ENCODE measurements at regions not wholly inside any gene's neighbourhood (a gene's known extent, or its start where the extent isn't known, plus 50 kb on each side); places are given as distances from the start of the nearest gene placed in this dataset.

DNA sequence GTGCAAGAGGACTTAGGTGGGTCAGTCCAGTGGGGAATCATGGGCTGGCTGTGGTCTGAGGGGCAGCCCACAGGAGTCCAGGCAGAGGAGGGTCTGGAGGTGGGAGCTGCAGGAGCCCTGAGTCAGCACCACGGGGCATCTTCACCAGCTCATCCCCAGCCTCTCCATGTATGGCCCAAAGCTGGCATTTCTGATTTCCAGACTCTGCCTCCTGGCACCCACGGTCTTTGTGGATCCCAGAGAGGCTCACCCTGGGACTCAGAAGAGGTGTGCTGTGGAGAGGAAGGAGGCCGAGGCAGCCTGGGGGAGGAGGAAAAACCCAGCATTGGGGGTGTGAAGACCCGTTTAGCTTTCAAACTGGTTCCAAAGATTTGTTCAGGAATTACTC, 64.5 kb upstream of the KLF13 start:
- no peak for FAIRE-seq
- no peak for DNase-seq (ENCODE audit: low spot score)

DNA sequence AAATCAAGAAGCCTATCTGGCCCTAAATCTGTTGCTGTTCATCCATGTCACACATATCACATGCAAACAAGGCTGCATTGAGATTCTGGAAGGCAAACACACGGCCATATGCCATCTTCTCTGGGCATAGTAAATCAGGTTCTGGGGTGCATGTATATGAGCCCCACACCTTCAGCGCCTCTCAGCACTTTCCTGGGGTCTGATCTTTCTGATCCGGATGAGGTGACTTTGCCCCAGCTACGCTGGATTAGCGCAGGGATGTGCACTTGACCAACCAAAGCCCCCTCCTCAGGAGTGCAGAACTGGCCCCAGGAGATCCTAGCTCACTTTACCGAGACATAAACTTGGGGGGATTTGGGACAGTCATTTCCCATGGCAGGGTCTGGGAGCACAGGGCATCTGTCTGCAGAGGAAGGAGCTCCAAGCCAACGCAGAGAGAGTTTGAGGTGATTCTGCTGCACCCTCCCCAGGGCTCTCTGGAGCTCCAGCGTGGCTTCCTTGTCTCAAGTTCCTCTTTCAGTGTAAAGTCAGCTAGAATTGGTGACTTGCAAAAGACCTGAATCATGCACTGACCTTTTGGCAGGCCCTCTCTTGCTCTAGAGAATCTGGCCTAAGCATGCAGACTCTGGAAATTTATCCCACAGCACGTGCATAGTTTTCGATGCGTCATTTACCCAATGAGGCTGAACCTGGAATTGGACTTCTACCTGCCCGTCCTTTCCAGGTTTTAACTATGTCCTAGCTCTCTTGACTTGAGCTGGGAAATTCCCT, 63.5 kb upstream of the KLF13 start:
- DNase-seq (ENCODE audit: low spot score): no peak

DNA sequence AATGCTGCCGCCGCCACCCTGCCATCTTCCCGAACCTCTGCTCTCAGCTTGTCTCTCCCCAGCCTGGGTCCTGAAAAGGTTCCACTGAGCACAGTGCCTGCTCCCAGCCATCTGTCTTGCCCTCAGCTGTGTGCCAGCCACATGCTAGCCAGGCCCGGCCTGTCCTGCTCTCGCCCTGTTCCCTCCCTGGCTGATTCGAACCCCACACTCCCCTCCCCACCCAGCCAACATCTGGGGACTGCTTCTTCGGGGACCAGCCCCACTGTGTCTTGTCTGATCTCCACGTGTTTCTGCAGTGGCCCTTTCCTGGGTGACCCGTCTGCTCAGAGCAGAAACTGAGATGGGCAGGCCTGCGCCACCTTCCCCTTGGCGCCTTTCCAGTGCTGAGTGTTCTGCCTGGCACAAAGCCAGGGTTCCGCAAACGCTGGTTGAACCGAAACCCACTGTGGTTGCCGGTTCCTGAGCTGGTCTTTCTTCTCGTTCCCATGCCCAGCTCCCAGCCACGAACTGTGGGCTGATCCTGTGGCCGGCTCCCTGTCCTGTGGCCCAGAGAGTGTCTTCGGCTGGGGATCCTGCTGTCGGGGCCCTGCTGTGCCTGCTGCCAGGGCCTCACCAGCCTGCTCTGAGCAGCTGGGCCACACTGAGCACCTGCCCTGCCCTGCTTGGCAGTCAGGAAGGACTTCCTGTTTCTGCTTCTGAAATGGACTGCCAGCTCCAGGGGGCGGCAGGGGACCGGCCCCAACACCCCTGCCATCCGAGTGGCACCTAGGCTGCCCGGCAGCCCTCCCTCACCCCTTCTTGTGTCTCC, 62.7 kb upstream of the KLF13 start:
- FAIRE-seq (no peak), DNase-seq (ENCODE audit: low spot score) (no peak)

More for the DNA sequence above, 63.5 kb upstream of the KLF13 start:
- FAIRE-seq: no peak

DNA sequence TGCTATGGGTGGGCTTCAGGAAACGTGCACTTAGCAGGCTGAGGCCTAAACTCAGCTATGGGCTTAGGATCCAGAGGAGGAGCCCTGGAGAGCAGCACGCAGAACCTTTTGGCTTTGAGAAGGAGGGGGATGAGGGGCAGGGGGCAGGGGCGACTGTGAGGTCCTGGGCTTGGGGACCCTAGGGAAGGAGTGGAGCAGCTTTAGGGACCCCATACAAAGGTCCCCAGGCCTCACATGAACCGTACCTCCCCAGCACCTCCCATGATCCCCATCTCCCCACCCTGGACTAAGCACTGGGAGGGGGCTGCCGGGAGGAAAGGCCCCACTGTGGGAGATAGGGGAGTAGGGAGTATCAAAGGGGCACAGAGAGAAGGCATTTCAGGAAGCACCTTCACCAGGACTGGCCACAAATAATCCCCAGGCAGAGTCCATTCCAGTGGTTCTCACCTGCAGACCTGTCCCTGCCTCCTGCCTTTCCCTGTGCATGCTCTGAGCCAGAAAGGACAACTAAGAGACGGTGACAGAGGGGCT, 62.0 kb upstream of the KLF13 start:
- no peak for FAIRE-seq

DNA sequence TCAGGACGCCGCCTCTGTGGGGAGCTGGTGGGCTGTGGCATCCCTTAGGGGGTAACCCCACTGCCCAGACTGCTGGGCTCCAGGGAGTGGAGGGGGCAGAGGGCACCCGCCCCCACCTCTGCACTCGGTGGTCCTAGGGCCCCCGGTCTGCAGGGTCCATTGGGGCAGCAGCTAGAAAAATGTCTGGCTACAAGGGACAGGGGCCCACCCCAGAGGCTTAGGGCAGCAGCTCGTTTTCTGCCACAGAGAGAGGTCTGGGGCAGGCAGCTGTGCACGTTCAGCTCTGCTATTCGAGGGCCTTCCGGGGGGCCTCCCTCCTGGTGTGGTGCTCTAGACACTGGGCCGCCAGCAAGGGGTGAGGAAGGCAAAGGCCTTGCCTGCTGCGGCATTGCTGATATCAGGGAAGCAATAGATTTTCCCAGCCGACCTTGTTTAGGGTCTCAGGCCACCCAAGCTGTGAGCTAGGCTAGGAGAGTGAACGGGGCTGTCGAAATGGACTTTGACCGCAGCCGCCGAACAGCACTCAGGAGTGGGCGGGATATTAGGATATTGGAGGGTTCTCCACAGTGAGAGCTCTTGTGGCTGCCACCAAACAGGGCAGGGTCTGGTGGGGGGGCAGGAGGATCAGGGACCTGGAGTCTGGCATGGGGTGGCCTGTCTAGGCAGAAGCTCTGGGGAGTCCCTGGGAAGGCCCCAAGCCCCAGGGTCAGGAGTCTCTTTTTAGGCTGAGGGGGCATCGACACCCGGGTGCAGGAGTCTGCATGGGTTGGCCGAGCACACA, 61.4 kb upstream of the KLF13 start:
- FAIRE-seq (no peak), DNase-seq (ENCODE audit: low spot score) (no peak)

More for the DNA sequence above, 62.0 kb upstream of the KLF13 start:
- DNase-seq (ENCODE audit: low spot score): no peak

DNA sequence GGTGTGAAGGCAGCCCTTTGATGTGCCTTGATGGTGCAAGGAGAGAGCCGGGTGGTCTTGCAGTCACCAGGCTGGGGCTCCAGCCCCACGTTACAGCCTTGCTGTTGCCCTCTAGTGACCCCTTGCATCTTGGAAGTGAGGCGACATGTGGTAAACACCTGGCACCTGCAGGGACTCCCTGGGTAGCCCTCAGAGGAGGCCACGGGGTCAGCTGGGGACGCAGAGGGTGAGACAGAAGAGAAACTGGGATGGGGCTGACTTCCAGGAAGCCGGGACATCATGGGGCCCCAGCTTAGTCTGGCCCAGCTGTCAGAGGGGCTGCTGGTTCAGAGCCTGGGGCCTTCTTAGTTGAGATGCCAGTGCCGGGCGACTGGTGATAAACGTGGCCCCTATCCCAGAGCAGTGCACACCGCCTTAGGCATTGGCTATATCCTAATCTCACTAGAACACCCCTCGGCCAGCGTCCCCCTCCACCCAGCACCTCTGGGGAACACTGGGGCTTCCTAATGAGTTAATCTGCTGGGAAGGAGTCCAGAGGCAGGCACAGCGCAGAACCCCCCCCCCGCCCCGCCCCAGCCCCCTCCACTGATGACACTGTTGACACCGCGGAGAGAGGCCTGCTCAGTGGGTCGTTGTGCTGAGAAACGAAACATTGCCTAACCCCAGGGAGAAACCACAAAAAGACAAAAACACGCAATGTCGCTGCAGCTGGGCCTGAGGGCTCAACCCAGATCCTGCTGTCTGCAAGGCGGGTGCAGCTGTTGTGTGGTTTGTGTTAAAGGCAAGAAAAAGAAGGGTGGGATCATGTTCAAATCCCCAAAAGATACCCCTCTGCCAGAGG, 60.5 kb upstream of the KLF13 start:
- no peak for FAIRE-seq
- DNase-seq (ENCODE audit: low spot score): no peak

DNA sequence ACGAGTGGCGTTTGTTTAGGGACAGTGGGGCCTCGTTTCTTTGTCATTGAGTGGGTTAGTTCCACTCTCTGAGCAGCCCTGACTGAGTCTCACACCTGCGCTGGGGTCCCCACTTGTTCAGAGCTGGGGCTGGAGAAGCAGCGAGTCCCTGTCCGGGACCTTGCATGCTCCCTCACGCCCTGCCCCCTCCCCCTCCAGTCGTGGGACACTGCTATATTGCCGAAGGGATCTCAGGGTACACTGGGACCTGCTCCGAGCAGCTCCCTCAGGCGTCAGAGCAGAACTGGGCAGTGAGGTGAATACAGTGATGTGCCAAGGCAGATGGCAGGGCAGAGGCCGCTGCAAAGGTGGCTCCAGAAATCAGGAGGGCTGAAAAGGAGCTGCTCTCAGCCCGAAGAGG, 59.9 kb upstream of the KLF13 start:
- DNase-seq (ENCODE audit: low spot score) (no peak), FAIRE-seq (no peak)

DNA sequence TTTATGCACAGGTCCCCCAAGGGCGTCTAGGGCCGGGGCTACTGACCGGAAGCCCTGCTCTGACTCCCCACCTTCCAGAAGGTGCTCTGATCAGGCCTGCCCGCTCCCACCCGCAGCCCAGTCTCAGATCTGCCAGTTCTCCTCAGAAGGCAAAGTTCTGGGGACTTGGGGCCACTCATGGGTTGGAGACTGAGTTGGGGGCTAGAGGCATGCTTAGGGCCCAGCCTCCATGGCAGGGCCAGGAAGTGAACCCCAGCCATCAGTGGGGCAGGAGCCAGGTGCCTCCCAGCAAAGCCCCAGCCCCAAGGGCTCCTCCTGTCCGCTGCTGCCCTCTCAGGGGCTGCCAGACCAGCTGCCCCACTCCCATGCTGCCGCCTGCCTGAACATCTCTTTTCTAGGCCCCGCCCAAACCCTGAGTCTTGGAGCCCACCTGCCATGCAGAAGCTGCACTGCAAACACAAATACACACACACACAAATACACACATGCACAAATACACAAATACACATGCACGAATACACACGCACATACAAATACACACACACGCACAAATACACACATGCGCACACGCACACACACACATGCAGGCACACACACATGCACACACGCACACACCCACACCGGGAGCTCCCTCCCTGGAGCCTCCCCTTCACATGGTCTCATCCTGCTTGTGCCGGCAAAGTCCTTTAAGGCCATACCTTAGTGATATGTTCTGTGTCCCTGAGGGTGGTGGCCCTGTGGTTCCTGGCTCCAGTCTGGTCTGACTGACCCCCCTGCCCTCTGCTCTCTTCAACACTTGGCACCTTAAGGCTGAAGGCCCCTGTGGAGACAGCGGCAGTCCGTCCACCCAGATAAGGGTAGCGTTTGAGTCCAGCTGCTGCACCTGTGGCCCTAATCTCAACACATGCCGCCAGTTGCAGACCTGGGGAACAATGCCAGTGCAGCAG, 59.2 kb upstream of the KLF13 start:
- FAIRE-seq: no peak
- DNase-seq (ENCODE audit: low spot score): no peak

DNA sequence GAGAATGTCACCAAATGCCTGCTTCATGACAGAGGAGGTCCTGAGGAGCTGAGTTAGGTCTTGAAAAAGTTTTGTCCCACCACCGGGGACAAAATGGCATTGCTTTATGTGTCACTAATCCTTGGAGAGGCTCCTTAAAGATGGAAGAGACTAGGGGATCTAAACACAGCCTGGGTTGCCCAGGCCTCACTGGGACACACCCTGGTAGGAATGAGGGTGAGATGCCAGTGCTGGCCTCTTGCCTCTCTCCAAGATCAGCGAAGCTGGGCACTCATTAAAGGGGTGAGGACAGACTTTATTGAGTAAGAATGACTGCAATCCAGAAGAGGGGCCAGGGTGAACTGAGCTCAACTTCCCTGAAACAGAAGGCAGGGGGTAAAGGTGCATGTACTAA, 58.5 kb upstream of the KLF13 start:
- DNase-seq (ENCODE audit: low spot score) (no peak), FAIRE-seq (no peak)

DNA sequence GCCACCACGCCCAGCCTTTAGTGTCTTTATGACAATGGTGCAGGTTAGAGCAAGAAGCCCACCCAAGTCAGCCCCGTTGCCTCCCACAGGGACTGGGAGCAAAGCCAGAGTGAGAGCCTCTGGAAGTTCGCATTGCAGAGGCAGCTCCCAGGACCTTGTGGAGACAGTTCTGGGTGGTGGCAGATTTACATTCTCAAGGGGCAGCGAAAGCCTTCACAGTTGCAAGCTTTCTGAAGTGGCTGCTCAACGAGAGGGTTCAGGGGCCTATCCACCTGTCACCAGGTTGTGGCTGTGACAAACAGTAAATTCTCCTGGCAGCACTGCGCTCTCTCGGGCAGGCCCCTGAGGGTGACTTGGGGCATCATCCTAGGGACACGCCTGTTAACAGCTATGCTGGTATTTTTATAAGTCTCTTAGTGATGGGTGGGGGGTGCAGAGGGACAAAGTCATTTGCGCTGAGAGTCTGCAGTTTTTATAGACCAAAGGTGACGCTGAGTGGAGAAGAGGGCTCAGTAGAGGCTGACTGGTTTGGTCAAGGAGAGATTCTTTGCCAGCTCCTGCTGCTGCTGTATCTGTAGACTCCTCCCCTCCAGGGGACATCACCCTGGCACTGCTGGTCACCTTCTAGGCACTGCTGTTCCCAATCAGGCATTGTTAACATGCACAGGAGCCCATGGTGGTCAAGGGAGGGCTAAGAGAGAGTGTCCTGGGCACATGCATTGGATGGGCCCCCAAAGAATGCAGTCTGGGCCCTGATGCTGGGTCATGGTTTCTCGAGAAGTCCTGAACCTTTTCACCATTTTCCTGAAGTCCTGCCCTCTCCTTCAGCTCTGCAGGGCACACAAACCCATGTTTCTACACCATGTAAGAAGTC, 57.5 kb upstream of the KLF13 start:
- DNase-seq (ENCODE audit: low spot score) (no peak), FAIRE-seq (no peak)

DNA sequence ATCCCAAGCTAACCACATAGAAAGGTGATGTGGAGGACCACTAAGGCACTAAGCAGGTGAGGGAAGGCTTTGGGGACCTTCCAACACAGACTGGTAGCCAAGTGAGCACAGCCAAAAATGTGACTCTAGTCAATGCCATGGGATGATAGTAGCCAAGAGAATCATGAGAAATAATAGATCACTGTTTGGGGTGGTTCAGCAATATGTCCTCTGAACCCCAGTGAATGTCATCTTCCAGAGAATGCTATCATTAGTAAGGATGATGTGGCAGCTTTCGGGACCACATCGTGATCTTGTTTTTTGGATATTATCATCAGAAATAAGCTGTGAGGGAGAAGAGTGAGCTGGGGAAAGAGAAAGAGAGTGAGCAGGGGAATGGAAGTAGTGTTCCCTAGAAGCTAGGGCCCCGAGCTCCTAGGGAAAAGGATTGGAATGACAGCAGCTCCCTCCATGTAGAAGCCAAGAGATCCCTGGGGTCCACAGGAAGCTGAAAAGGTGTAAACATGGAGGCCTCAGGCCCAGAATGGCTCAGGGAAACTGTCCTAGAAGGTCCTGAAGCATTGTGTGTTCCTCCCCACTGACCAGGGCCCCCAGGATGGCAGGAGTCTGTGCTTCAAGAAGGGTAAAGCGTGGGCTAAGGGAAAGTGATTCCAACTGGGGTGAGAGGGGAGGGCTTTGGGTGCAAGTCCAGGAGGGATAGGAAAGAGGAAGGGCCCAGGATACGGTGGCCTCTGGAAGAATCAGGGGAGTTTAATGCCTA, 56.6 kb upstream of the KLF13 start:
- DNase-seq (ENCODE audit: low spot score) (no peak), FAIRE-seq (no peak)

DNA sequence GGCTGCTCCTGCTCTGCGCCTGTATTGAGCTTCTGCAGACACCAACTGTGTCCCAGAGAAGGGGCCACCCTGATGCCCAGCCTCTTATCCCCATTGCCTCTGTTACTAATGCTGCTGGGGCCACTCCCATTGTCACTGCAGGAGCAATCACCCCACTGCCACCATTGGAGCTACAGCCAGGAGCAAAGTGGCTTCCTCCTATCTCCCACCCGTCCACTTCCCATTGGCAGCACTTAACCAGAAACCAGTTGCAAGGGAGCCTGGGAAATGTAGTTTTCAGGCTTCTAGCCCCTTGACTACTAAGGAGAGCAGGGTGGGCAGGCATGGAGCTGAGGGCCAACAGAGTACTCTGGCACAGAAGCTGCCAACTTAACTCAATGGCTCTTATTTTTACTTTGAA, 55.9 kb upstream of the KLF13 start:
- FAIRE-seq: no peak
- no peak for DNase-seq (ENCODE audit: low spot score)

DNA sequence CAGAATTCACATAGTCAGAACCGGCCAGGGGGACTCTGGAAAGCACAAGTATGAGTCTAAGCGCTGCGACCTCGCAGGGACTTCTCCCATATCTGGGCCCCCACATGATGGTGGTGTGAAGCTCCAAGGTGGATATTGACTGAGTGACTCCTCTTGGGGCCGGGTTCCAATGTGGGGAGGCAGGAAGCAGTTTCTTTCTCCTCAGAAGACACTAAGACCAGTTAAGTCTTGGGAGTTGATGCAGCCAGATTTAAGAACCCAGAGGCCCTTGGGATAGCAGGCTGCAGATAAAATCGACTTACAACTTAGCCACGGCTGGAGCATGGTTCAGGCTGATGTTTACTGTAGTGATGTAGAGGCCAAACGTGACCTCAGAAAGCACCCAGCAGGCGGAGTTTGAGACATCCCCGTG, 55.4 kb upstream of the KLF13 start:
- FAIRE-seq: no peak
- DNase-seq (ENCODE audit: low spot score): no peak

DNA sequence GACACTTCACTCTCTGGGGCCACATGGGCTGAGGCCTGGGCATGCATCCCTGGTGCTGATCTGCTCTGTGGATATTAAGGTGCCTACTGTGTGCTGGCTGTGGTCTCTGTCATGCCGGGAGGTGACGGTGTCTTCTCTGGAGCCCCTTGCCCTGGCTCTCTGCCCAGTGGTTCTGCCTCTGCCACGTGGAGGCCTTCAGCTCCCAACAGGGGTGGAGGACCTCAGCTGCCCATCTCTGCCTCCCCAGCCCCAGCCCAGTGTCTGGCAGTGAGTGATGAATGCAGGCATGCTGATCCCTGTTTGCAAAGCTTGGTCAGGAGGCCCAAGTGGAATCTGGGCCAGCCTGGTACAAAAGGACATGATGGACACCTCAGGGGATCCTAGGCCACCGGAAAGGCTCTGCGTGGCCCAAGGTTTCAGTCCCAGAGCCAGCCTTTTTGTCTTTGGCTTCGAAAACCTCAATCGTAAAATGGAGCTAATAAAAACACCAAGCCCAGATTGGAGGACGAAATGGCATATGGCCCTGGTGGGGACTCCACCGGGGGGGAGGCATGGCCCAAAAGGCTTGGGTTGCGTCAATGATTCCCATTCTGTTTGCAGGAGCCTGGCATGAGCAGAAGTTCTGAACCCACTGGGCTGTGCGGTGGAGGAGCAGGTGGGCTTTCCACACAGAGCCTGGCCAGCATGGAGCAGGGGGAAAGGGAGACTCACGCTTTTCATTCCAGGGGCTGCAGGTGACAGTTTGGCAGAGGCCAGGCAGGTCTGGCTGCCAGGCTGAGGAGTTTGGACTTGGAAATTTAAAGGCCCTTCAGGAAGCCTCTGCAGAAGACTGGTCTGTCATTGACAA, 54.7 kb upstream of the KLF13 start:
- FAIRE-seq: no peak

DNA sequence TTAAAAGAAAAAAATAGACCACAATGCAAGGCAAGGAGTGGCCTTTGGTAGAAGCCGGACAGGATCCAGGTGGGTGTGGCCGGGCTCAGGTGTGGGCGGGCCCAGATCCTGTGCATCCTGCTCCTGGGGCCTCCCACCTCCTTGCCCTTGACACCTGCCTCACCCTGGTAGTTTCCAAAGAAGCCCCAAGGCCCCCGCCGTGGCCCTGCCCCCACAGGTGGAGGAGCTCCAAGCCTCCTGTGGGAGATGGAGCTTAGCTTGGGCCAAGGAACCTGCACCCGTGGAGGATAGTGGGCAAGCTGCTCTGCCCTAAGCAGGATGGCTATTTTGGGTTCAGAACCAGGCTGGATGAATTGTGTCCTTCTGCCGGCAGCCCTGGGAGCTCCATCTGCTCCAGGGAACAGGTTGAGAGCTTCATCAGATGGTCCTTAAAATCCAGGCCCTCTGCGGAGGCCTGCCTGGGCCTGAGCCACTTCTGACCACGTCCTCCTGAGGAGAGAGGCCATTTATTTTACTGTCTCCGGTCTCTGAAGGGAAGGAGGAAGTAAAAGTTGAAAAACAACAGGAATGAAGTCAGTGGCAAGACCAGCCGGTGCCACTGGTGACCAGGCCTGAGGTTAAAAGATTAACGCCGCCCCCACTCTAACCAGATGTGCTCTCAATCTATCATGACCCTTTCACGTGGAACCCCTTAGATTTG, 53.9 kb upstream of the KLF13 start:
- DNase-seq (ENCODE audit: low spot score): no peak

More for the DNA sequence above, 54.7 kb upstream of the KLF13 start:
- no peak for DNase-seq (ENCODE audit: low spot score)

DNA sequence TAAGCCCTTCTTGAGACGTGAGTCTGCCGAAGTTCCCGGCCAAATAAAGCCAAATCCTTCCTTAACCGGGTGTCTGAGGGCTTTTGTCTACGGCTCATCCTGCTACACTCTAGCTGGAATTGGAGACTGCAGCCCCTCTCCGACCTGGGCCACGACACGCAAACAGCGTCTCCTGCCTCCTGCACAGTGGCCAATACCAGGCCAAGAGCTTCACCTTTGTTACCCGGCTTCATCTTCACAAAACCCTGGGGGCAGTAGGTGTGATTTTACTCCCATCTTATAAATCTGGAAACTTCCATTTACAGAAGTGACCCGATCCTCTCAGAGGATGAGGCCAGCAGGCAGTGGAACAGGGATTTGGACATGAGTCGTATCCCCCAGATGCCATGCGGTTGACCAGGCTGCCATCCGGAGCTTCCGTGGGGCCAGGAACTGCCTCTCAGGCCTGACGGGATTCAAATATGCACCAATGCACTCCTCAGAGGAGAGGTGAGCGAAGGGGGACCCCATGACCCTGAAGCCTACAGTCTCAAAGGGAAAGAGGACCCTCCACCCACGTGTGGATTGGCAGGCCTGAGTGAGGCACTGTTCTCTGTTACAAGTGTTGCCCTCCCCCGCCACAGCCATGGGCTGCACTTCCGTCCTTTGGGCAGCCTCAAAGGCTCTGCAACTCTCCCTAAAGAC, 53.2 kb upstream of the KLF13 start:
- DNase-seq (ENCODE audit: low spot score): no peak
- FAIRE-seq: no peak

More for the DNA sequence above, 53.9 kb upstream of the KLF13 start:
- no peak for FAIRE-seq
